CMK (cell line): ENCODE measurements at regions not wholly inside any gene's neighbourhood (a gene's known extent, or its start where the extent isn't known, plus 50 kb on each side); places are given as distances from the start of the nearest gene placed in this dataset.

Source experiments
- DNase-seq: peaks from one replicate; pipeline ENCODE4 v3.0.0-alpha.2; 2010; ENCODE audit warnings: low read depth

GRCh38 chr9:107750741-107751566 lies 261.4 kb upstream of the KLF4 start:
- DNase-seq: no peak

GRCh38 chr9:107749787-107750444 lies 260.3 kb upstream of the KLF4 start:
- peak; percentile 53 for DNase-seq

GRCh38 chr9:107744873-107745272 lies 255.3 kb upstream of the KLF4 start:
- no peak for DNase-seq

GRCh38 chr9:107742531-107743309 lies 253.2 kb upstream of the KLF4 start:
- no peak for DNase-seq

- DNase-seq: no peak
Observed at GRCh38 chr9:107740088-107740980, 250.8 kb upstream of the KLF4 start.

GRCh38 chr9:107739601-107740082 lies 250.1 kb upstream of the KLF4 start:
- no peak for DNase-seq

GRCh38 chr9:107738789-107739188 lies 249.2 kb upstream of the KLF4 start:
- DNase-seq: no peak

- DNase-seq: no peak
Observed at GRCh38 chr9:107737987-107738743, 248.6 kb upstream of the KLF4 start.

GRCh38 chr9:107737610-107737986 lies 248.0 kb upstream of the KLF4 start:
- no peak for DNase-seq

GRCh38 chr9:107735821-107736220 lies 246.3 kb upstream of the KLF4 start:
- no peak for DNase-seq

GRCh38 chr9:107734256-107735013 lies 244.9 kb upstream of the KLF4 start:
- no peak for DNase-seq

- no peak for DNase-seq
Observed at GRCh38 chr9:107733523-107733894, 243.9 kb upstream of the KLF4 start.

GRCh38 chr9:107732781-107733522 lies 243.4 kb upstream of the KLF4 start:
- DNase-seq: no peak

- no peak for DNase-seq
Observed at GRCh38 chr9:107731115-107731762, 241.7 kb upstream of the KLF4 start.

- DNase-seq: no peak
Observed at GRCh38 chr9:107730666-107731065, 241.1 kb upstream of the KLF4 start.

- DNase-seq: no peak
Observed at GRCh38 chr9:107727086-107727780, 237.7 kb upstream of the KLF4 start.

- no peak for DNase-seq
Observed at GRCh38 chr9:107723015-107723414, 233.4 kb upstream of the KLF4 start.

GRCh38 chr9:107721705-107722245 lies 232.2 kb upstream of the KLF4 start:
- DNase-seq: no peak
